ENCODE measurements at regions not wholly inside any gene's neighbourhood (a gene's known extent, or its start where the extent isn't known, plus 50 kb on each side); places are given as distances from the start of the nearest gene placed in this dataset.

DNA sequence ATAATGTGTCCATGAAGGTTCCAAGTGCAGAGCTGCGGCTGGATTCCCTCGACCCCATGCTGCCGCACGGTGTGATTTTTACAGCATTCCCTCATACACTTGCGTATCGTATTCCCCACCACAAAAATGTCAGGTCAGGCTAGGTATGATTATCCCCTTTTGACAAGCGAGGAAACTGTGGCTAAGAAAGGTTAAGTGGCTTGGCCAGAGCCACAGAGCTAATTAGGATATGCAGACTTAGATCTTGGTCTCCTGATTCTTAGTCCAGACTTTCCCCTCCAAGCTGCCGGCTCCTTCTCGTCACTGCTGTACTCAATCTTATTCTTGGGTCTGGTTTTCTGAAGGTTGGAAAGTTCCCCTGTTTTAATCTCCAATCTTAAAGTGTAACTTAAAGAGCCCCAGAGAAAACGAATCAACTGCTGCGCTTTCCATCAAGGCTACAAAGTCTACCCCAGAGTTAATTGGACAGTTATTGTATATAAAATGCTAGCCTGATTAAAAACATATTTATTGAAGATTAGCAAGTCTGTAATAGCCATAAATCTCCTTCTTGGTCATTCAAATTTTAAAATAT lies 176.6 kb downstream of the ADAMTS15 start:
- TF ChIP-seq, protein P1, sequence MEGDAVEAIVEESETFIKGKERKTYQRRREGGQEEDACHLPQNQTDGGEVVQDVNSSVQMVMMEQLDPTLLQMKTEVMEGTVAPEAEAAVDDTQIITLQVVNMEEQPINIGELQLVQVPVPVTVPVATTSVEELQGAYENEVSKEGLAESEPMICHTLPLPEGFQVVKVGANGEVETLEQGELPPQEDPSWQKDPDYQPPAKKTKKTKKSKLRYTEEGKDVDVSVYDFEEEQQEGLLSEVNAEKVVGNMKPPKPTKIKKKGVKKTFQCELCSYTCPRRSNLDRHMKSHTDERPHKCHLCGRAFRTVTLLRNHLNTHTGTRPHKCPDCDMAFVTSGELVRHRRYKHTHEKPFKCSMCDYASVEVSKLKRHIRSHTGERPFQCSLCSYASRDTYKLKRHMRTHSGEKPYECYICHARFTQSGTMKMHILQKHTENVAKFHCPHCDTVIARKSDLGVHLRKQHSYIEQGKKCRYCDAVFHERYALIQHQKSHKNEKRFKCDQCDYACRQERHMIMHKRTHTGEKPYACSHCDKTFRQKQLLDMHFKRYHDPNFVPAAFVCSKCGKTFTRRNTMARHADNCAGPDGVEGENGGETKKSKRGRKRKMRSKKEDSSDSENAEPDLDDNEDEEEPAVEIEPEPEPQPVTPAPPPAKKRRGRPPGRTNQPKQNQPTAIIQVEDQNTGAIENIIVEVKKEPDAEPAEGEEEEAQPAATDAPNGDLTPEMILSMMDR (tag by site-specific recombination; IDR thresholded peaks at IDR 0.05), result no peak
- no peak for TF ChIP-seq ZNF335 (tag by site-specific recombination; conservative IDR thresholded peaks at IDR 0.05)
- TF ChIP-seq ZNF600 (tag by site-specific recombination; IDR thresholded peaks at IDR 0.05), result no peak
- no peak for TF ChIP-seq TCF7L2 (IDR thresholded peaks at IDR 0.05; ENCODE audit: borderline replicate concordance, low read depth, low read length)
- TF ChIP-seq, protein P2, sequence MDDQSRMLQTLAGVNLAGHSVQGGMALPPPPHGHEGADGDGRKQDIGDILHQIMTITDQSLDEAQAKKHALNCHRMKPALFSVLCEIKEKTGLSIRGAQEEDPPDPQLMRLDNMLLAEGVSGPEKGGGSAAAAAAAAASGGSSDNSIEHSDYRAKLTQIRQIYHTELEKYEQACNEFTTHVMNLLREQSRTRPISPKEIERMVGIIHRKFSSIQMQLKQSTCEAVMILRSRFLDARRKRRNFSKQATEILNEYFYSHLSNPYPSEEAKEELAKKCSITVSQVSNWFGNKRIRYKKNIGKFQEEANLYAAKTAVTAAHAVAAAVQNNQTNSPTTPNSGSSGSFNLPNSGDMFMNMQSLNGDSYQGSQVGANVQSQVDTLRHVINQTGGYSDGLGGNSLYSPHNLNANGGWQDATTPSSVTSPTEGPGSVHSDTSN (CRISPR knock-in tag; IDR thresholded peaks at IDR 0.05), result no peak
- TF ChIP-seq HOXA7 (CRISPR knock-in tag; IDR thresholded peaks at IDR 0.05; ENCODE audit: borderline replicate concordance), result no peak
- TF ChIP-seq, protein P3, sequence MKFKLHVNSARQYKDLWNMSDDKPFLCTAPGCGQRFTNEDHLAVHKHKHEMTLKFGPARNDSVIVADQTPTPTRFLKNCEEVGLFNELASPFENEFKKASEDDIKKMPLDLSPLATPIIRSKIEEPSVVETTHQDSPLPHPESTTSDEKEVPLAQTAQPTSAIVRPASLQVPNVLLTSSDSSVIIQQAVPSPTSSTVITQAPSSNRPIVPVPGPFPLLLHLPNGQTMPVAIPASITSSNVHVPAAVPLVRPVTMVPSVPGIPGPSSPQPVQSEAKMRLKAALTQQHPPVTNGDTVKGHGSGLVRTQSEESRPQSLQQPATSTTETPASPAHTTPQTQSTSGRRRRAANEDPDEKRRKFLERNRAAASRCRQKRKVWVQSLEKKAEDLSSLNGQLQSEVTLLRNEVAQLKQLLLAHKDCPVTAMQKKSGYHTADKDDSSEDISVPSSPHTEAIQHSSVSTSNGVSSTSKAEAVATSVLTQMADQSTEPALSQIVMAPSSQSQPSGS (tag by site-specific recombination; IDR thresholded peaks at IDR 0.05; ENCODE audit: low read depth), result no peak
- TF ChIP-seq ZNF114 (tag by site-specific recombination; IDR thresholded peaks at IDR 0.05), result no peak
- no peak for TF ChIP-seq SCRT2 (tag by site-specific recombination; IDR thresholded peaks at IDR 0.05)
- no peak for TF ChIP-seq ZNF2 (tag by site-specific recombination; IDR thresholded peaks at IDR 0.05)
- no peak for TF ChIP-seq ZNF707 (tag by site-specific recombination; IDR thresholded peaks at IDR 0.05)
- no peak for TF ChIP-seq YY1 (tag by site-specific recombination; IDR thresholded peaks at IDR 0.05)
- TF ChIP-seq ZNF48 (tag by site-specific recombination; IDR thresholded peaks at IDR 0.05), result no peak
- no peak for TF ChIP-seq ZNF785 (tag by site-specific recombination; IDR thresholded peaks at IDR 0.05)
